Heart left ventricle (tissue), 13 donors: ENCODE measurements at regions not wholly inside any gene's neighbourhood (a gene's known extent, or its start where the extent isn't known, plus 50 kb on each side); places are given as distances from the start of the nearest gene placed in this dataset.

Experiments used
- POLR2A ChIP-seq, 2 donors: fragments of 450-650 bp; IDR thresholded peaks; one replicate each; pipeline ENCODE4 v1.6.1; 2017; ENCODE audit warnings: antibody characterized with exemption in 2 of 2, mild to moderate bottlenecking in 2 of 2, moderate library complexity in 2 of 2
- TF ChIP-seq, protein P1 (sequence below), 12 donors: fragments of 200-600 bp; sonication (generic) in 4 of 12; IDR thresholded peaks; one replicate each; pipeline versions ENCODE4 v1.5.0 to v1.8.0; 2018 to 2022; ENCODE audit warnings: antibody characterized with exemption in 12 of 12, mild to moderate bottlenecking in 5 of 12
- donor health status: ischemic (EF 13 %, LVEDD 7.1; RV severe dilation, severe dysfunction).
- donor health status: DM: no; HTN: yes; CAD: no.
- donor health status: DM: no; HTN: no; CAD: no.
- donor health status: ischemic (EF 25% LVEDD 6.9; RV normal size, moderate dysfunction).
- donor health status: ischemic (EF 25% LVEDD 5.7; RV mildly dilated, moderate dysfunction).
- donor health status: ischemic (EF 35%, LVEDD 5.7; RV mildly dilated, moderate dysfunction).
- donor health status: nonischemic (EF 11% LVEDD 7.7; RV severe dilation, severe dysfunction).
- donor health status: DM: yes; HTN: yes; CAD: no.
- donor health status: PGD.
- donor health status: ischemic (EF 29% LVEDD 5.4; RV normal size, mild dysfunction).
- donor health status: nonischemic (EF 23%, LVEDD 6.1; RV moderate dilation, normal function).

DNA sequence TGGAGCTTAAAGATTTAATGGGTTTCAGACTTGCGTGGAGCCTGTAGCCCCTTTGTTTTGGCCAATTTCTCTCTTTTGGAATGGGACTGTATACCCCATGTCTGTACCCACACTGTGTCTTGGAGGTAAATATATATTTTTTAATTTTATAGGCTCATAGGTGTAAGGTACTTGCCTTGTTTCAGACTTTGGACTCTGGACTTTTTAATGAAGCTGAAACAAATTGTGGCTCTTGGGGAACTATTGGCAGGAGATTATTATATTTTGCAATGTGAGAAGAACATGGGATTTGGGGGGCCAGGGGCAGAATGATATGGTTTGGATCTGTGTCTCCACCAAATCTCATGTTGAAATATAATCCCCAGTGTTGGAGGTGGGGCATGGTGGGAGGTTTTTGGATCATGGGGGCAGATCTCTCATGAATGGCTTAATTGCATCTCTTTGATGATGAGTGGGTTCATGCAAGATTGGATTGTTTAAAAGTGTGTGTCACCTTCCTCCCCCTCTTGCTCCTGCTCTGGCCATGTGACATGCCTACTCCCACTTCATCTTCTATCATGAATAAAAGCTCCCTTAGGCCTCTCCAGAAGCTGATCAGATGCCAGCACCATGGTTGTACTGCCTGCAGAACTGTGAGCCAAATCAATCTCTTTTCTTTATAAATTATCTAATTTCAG lies 74.1 kb upstream of the ARHGAP20 start:
- TF ChIP-seq POLR2A (IDR thresholded peaks at IDR 0.05) = no peak
- TF ChIP-seq, protein P1, sequence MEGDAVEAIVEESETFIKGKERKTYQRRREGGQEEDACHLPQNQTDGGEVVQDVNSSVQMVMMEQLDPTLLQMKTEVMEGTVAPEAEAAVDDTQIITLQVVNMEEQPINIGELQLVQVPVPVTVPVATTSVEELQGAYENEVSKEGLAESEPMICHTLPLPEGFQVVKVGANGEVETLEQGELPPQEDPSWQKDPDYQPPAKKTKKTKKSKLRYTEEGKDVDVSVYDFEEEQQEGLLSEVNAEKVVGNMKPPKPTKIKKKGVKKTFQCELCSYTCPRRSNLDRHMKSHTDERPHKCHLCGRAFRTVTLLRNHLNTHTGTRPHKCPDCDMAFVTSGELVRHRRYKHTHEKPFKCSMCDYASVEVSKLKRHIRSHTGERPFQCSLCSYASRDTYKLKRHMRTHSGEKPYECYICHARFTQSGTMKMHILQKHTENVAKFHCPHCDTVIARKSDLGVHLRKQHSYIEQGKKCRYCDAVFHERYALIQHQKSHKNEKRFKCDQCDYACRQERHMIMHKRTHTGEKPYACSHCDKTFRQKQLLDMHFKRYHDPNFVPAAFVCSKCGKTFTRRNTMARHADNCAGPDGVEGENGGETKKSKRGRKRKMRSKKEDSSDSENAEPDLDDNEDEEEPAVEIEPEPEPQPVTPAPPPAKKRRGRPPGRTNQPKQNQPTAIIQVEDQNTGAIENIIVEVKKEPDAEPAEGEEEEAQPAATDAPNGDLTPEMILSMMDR (IDR thresholded peaks at IDR 0.05) = no peak
